ENCODE measurements at regions not wholly inside any gene's neighbourhood (a gene's known extent, or its start where the extent isn't known, plus 50 kb on each side); places are given as distances from the start of the nearest gene placed in this dataset.

DNA sequence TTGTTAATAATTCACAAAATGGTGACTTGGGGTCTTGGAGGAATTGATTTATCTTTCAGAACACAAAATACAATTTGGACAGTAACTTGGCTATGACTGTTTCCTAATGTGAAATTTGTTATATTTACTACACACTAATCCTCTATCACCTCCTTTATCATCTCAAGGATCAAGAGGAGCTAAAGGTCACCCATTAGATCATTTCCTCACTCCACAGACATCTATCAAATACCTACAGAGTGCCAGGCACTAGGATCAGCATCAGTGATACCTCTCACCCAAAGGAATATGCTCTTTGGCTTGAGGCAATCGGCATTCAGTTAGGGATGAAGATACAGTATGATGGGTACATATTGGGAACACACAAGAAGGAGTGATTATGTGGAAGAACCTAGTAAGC is 132.1 kb downstream of the INHBA start:
- intact Hi-C loops (cut with micrococcal nuclease; ENCODE audit: unreplicated experiment), result no loop called here
- no peak overlapping the region for H3K4me3 ChIP-seq
- ChIA-PET CTCF (no interaction called here), POLR2A (no interaction called here), RAD21 (ENCODE audit: unreplicated experiment) (no interaction called here), SMC1A (ENCODE audit: uncharacterized antibody, unreplicated experiment) (interaction anchor here (1.1 to 1.8 kb wide), 3 partner anchors 19 to 106 kb away, joined by 3 read pairs; no protein-coding TSS in a partner anchor)
- TF ChIP-seq TBL1XR1 (IDR thresholded peaks at IDR 0.05; ENCODE audit: low read depth, low read length), result no peak
- TF ChIP-seq ESRRA (IDR thresholded peaks at IDR 0.05; ENCODE audit: low read length), result no peak
- no peak for TF ChIP-seq FOXM1 (IDR thresholded peaks at IDR 0.05; ENCODE audit: low read depth, low read length)
- no peak for TF ChIP-seq ATF7 (IDR thresholded peaks at IDR 0.05; ENCODE audit: low read depth)
- no peak for TF ChIP-seq BACH1 (IDR thresholded peaks at IDR 0.05; ENCODE audit: borderline replicate concordance)
- TF ChIP-seq NFYA (IDR thresholded peaks at IDR 0.05; ENCODE audit: borderline replicate concordance, low read depth, low read length), result no peak
- no peak for TF ChIP-seq ZNF24 (IDR thresholded peaks at IDR 0.05)
- no peak for TF ChIP-seq YY1 (IDR thresholded peaks at IDR 0.05; ENCODE audit: low read depth, low read length)
- TF ChIP-seq TCF7 (IDR thresholded peaks at IDR 0.05; ENCODE audit: borderline replicate concordance), result no peak
- TF ChIP-seq PKNOX1 (IDR thresholded peaks at IDR 0.05), result no peak
- no peak for TF ChIP-seq ELK1 (IDR thresholded peaks at IDR 0.05; ENCODE audit: low read depth, low read length)
- TF ChIP-seq BHLHE40 (IDR thresholded peaks at IDR 0.05; ENCODE audit: borderline replicate concordance in 1 of 2, low read depth in 2 of 2, low read length in 1 of 2), result no peak
- no peak for TF ChIP-seq E4F1 (IDR thresholded peaks at IDR 0.05; ENCODE audit: borderline replicate concordance, partially characterized antibody)
- TF ChIP-seq, protein P1, sequence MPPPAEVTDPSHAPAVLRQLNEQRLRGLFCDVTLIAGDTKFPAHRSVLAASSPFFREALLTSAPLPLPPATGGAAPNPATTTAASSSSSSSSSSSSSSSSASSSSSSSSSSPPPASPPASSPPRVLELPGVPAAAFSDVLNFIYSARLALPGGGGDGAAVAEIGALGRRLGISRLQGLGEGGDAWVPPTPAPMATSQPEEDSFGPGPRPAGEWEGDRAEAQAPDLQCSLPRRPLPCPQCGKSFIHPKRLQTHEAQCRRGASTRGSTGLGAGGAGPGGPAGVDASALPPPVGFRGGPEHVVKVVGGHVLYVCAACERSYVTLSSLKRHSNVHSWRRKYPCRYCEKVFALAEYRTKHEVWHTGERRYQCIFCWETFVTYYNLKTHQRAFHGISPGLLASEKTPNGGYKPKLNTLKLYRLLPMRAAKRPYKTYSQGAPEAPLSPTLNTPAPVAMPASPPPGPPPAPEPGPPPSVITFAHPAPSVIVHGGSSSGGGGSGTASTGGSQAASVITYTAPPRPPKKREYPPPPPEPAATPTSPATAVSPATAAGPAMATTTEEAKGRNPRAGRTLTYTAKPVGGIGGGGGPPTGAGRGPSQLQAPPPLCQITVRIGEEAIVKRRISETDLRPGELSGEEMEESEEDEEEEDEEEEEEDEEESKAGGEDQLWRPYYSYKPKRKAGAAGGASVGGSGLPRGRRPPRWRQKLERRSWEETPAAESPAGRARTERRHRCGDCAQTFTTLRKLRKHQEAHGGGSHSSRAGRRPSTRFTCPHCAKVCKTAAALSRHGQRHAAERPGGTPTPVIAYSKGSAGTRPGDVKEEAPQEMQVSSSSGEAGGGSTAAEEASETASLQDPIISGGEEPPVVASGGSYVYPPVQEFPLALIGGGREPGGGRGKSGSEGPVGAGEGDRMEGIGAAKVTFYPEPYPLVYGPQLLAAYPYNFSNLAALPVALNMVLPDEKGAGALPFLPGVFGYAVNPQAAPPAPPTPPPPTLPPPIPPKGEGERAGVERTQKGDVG (CRISPR knock-in tag; IDR thresholded peaks at IDR 0.05), result no peak
- no peak overlapping the region for H3K9ac ChIP-seq (ENCODE audit: control insufficient read depth, insufficient read depth, low read length)
- no peak overlapping the region for H3K4me2 ChIP-seq (ENCODE audit: control insufficient read depth, insufficient read depth)
- no peaks in the 10 kb centered on the region for H3K27me3 ChIP-seq (replicated peaks in 1 of 2; ENCODE audit: control insufficient read depth in 2 of 2, insufficient read depth in 2 of 2, low read length in 1 of 2)
- no peaks in the 10 kb centered on the region for H3K36me3 ChIP-seq (ENCODE audit: control insufficient read depth in 2 of 2, insufficient read depth in 2 of 2, low read length in 1 of 2)
- H3K27ac ChIP-seq (ENCODE audit: control insufficient read depth, insufficient read depth), result no peak overlapping the region
- 52% methylated on average over 1 of the region's 1 CpG for whole genome bisulfite sequencing (ENCODE audit: insufficient coverage, insufficient replicate concordance, low lambda C conversion rate, missing lambda C conversion rate)
- H3K4me1 ChIP-seq (ENCODE audit: control insufficient read depth, insufficient read depth, low read length), result no peaks in the 10 kb centered on the region
- no peaks in the 10 kb centered on the region for H4K20me1 ChIP-seq (ENCODE audit: control insufficient read depth, insufficient read depth)
- ATAC-seq (no peak), FAIRE-seq (no peak), DNase-seq (ENCODE audit: low read depth, low spot score) (no peak)
- in situ Hi-C loops (cut with MboI), result no loop called here
- no peaks in the 10 kb centered on the region for H3K79me2 ChIP-seq (ENCODE audit: control insufficient read depth, insufficient read depth, low read length)
- no TSS peak for BruUV-seq (replicated peaks)
- no peak overlapping the region for H2AFZ ChIP-seq (ENCODE audit: control insufficient read depth, low read depth, low read length)
- no peaks in the 10 kb centered on the region for H3K9me3 ChIP-seq (replicated peaks; ENCODE audit: control insufficient read depth, insufficient read depth, low read length)

All from GM12878 (cell line).